Panc1 (cell line): ENCODE measurements at regions not wholly inside any gene's neighbourhood (a gene's known extent, or its start where the extent isn't known, plus 50 kb on each side); places are given as distances from the start of the nearest gene placed in this dataset.

Experiments used
- POLR2AphosphoS5 ChIP-seq: IDR thresholded peaks from 2 replicates; pipeline ENCODE4 v1.6.1; 2012; ENCODE audit warnings: mild to moderate bottlenecking, low read depth, low read length, moderate library complexity
- REST ChIP-seq, 2 experiments: IDR thresholded peaks; 2 replicates each; pipeline ENCODE4 v1.6.1; 2011 to 2012; ENCODE audit warnings: low read depth in 2 of 2, control low read depth in 1 of 2, low read length in 1 of 2, mild to moderate bottlenecking in 1 of 2, moderate library complexity in 1 of 2; ENCODE audit not compliant: insufficient read depth in 1 of 2
- SIN3A ChIP-seq: IDR thresholded peaks from 2 replicates; pipeline ENCODE4 v1.6.1; 2012; ENCODE audit warnings: low read depth, mild to moderate bottlenecking, low read length, moderate library complexity, borderline replicate concordance; ENCODE audit not compliant: insufficient read depth
- TCF7L2 ChIP-seq: IDR thresholded peaks from 2 replicates; pipeline ENCODE4 v1.6.1; 2011; ENCODE audit warnings: mild to moderate bottlenecking, low read depth, low read length, inconsistent platforms
- TF ChIP-seq, protein P1 (sequence below): fragments of 450-650 bp; IDR thresholded peaks from 2 replicates; pipeline ENCODE4 v1.5.1; 2017; ENCODE audit warnings: mild to moderate bottlenecking

DNA sequence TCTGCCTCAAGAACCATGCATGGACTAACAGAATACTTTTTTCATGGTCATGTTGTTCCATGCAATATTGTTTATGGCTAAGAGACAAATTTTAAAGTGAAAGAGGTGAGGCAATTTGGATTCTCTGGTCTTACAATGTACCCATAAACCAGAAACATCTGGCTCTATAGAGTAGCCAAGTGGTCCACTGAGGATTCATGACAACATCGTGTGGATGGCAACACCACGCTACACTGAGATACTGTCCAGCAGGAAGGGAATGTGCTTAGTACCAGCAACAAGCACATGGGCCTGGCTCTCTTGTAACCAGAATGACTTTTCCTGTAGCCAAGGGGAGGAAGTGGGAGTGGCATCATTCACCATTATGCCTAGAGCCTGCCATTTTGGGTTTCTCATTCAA, 218.2 kb downstream of the GADD45G start:
- TF ChIP-seq REST (IDR thresholded peaks at IDR 0.05; ENCODE audit: insufficient read depth in 1 of 2, low read depth in 2 of 2, low read length in 1 of 2) (no peak), POLR2AphosphoS5 (no peak), SIN3A (no peak), TCF7L2 (no peak)
- TF ChIP-seq, protein P1, sequence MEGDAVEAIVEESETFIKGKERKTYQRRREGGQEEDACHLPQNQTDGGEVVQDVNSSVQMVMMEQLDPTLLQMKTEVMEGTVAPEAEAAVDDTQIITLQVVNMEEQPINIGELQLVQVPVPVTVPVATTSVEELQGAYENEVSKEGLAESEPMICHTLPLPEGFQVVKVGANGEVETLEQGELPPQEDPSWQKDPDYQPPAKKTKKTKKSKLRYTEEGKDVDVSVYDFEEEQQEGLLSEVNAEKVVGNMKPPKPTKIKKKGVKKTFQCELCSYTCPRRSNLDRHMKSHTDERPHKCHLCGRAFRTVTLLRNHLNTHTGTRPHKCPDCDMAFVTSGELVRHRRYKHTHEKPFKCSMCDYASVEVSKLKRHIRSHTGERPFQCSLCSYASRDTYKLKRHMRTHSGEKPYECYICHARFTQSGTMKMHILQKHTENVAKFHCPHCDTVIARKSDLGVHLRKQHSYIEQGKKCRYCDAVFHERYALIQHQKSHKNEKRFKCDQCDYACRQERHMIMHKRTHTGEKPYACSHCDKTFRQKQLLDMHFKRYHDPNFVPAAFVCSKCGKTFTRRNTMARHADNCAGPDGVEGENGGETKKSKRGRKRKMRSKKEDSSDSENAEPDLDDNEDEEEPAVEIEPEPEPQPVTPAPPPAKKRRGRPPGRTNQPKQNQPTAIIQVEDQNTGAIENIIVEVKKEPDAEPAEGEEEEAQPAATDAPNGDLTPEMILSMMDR, result no peak
